GM12878 (cell line): ENCODE measurements at regions not wholly inside any gene's neighbourhood (a gene's known extent, or its start where the extent isn't known, plus 50 kb on each side); places are given as distances from the start of the nearest gene placed in this dataset.

Experiments
- BHLHE40 ChIP-seq, 2 experiments: fragments of 450-650 bp in 1 of 2; IDR thresholded peaks; 2 replicates each; pipeline ENCODE4 v1.6.1; 2011 to 2017; ENCODE audit warnings: low read depth in 2 of 2, borderline replicate concordance in 1 of 2, improper control_type of control experiment in 1 of 2, low read length in 1 of 2, mild to moderate bottlenecking in 1 of 2
- CREB1 ChIP-seq: IDR thresholded peaks from 2 replicates; pipeline ENCODE4 v1.6.1; 2012; ENCODE audit warnings: low read depth, mild to moderate bottlenecking, inconsistent platforms
- CTCF ChIP-seq, 3 experiments: IDR thresholded peaks in 2 of 3; conservative IDR thresholded peaks in 1 of 3; 2 replicates each; pipeline ENCODE4 v1.5.1; 2011; ENCODE audit warnings: low read depth in 3 of 3, low read length in 3 of 3, mild to moderate bottlenecking in 3 of 3, control low read depth in 2 of 3, moderate library complexity in 2 of 3, inconsistent platforms in 1 of 3, mixed read lengths in 1 of 3; ENCODE audit not compliant: control insufficient read depth in 2 of 3, insufficient read depth in 1 of 3; ENCODE audit errors: extremely low read depth in 1 of 3
- EP300 ChIP-seq, 2 experiments: fragments of 150-350 bp in 1 of 2; IDR thresholded peaks; 2 replicates each; pipeline ENCODE4 v1.6.1; 2011 to 2012; ENCODE audit warnings: low read depth in 2 of 2, low read length in 2 of 2, borderline replicate concordance in 1 of 2, improper control_type of control experiment in 1 of 2, inconsistent platforms in 1 of 2; ENCODE audit not compliant: control insufficient read depth in 1 of 2
- ESRRA ChIP-seq: IDR thresholded peaks from 2 replicates; pipeline ENCODE4 v1.6.1; 2012; ENCODE audit warnings: mild to moderate bottlenecking, low read length, improper control_type of control experiment
- HCFC1 ChIP-seq: fragments of 150-350 bp; IDR thresholded peaks from 2 replicates; pipeline ENCODE4 v1.6.1; 2014; ENCODE audit warnings: low read length
- REST ChIP-seq: IDR thresholded peaks from 2 replicates; pipeline ENCODE4 v1.6.1; 2012; ENCODE audit warnings: mild to moderate bottlenecking, low read depth, low read length
- SIN3A ChIP-seq: IDR thresholded peaks from 2 replicates; pipeline ENCODE4 v1.6.1; 2012; ENCODE audit warnings: low read depth, low read length, improper control_type of control experiment
- TAF1 ChIP-seq: IDR thresholded peaks from 2 replicates; pipeline ENCODE4 v1.6.1; 2011; ENCODE audit warnings: mild to moderate bottlenecking, low read depth, low read length, borderline replicate concordance
- ZBTB4 ChIP-seq: fragments of 450-650 bp; formaldehyde crosslinking; IDR thresholded peaks from 2 replicates; pipeline ENCODE4 v1.4.0; 2022; ENCODE audit warnings: mild to moderate bottlenecking, moderate library complexity
- ZSCAN29 ChIP-seq: fragments of 450-650 bp; IDR thresholded peaks from 2 replicates; pipeline ENCODE4 v1.6.1; 2017; ENCODE audit warnings: mild to moderate bottlenecking, moderate library complexity
- TF ChIP-seq, protein P1 (sequence below): fragments of 450-650 bp; formaldehyde crosslinking; IDR thresholded peaks from 2 replicates; pipeline ENCODE4 v1.5.0; 2022; ENCODE audit warnings: mild to moderate bottlenecking, missing genetic modification characterization

- TF ChIP-seq ZSCAN29 (no peak), CTCF (IDR thresholded peaks at IDR 0.05 in 2 of 3, conservative IDR thresholded peaks at IDR 0.05 in 1 of 3; ENCODE audit: control insufficient read depth in 2 of 3, extremely low read depth in 1 of 3, insufficient read depth in 1 of 3, low read depth in 3 of 3, low read length in 3 of 3) (no peak), HCFC1 (no peak), SIN3A (no peak), REST (no peak), TAF1 (no peak), ESRRA (no peak), CREB1 (no peak), BHLHE40 (IDR thresholded peaks at IDR 0.05; ENCODE audit: borderline replicate concordance in 1 of 2, low read depth in 2 of 2, low read length in 1 of 2) (no peak), ZBTB4 (CRISPR knock-in tag) (no peak), EP300 (IDR thresholded peaks at IDR 0.05; ENCODE audit: borderline replicate concordance in 1 of 2, control insufficient read depth in 1 of 2, low read depth in 2 of 2, low read length in 2 of 2) (no peak)
- TF ChIP-seq, protein P1, sequence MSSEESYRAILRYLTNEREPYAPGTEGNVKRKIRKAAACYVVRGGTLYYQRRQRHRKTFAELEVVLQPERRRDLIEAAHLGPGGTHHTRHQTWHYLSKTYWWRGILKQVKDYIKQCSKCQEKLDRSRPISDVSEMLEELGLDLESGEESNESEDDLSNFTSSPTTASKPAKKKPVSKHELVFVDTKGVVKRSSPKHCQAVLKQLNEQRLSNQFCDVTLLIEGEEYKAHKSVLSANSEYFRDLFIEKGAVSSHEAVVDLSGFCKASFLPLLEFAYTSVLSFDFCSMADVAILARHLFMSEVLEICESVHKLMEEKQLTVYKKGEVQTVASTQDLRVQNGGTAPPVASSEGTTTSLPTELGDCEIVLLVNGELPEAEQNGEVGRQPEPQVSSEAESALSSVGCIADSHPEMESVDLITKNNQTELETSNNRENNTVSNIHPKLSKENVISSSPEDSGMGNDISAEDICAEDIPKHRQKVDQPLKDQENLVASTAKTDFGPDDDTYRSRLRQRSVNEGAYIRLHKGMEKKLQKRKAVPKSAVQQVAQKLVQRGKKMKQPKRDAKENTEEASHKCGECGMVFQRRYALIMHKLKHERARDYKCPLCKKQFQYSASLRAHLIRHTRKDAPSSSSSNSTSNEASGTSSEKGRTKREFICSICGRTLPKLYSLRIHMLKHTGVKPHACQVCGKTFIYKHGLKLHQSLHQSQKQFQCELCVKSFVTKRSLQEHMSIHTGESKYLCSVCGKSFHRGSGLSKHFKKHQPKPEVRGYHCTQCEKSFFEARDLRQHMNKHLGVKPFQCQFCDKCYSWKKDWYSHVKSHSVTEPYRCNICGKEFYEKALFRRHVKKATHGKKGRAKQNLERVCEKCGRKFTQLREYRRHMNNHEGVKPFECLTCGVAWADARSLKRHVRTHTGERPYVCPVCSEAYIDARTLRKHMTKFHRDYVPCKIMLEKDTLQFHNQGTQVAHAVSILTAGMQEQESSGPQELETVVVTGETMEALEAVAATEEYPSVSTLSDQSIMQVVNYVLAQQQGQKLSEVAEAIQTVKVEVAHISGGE (CRISPR knock-in tag) = no peak
Observed at GRCh38 chr2:150885774-150886386, 375.8 kb downstream of the RBM43 start.
